Activated T-cell treated with anti-CD3 and anti-CD28 coated beads for 4 hours (primary cell): ENCODE measurements at regions not wholly inside any gene's neighbourhood (a gene's known extent, or its start where the extent isn't known, plus 50 kb on each side); places are given as distances from the start of the nearest gene placed in this dataset.

ENCODE experiments used
- DNase-seq: peaks from one replicate; pipeline ENCODE4 v3.0.0-alpha.2; 2020

- DNase-seq, result no peak
These were observed 376.6 kb upstream of the XYLT1 start for GRCh38 chr16:17847234-17847795.

DNA sequence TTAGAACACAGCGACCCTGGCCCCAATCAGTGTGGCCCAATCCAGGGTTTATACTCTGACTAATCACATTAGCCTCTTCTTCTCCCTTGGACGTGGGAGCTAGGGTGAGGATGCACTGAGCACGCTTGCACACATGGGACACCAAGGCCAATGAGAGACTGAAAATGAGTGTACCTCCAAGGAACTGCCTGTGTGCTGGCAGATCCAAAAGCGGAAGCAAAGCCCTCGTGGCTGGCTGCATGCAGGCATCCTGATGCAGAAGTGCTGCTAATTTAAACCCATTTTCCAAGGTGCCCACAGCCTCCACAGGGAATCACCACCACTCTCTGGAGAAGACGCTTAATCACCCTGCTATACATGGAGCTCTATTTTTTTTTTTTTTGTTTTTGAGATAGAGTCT lies 375.3 kb upstream of the XYLT1 start:
- DNase-seq, result no peak

DNA sequence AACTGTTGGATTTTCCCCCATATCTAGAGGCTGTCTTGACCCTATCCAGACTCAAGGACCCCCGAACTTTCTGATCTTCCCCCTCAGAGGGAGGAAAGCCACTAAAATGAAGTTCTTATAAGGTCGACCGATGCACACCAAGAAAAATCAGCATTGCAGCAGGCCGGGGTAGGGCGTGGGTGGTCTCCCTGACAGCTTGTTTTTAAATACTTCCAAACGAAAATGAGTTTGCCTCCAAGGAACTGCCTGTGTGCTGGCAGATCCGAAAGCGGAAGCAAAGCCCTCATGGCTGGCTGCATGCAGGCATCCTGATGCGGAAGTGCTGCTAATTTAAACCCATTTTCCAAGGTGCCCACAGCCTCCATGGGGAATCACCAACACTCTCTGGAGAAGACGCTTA lies 374.3 kb upstream of the XYLT1 start:
- DNase-seq, result no peak

DNA sequence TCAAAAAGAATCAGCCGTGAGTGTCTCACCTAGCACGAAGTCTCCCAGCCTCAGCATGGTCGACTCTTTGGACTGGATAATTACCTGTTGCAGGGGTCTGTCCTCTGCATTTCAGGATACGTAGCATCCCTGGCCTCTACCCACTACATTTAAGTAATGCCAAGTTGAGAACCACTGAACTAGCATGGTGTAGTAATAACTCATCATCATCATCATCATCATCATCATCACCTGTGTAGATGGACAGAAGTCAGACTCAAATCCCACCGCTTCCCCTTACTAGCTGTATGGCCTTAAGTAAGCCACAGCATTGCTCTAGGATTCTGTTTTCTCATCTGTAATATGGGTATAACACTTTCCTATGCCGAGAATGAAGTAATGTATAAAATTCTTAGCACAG lies 373.1 kb upstream of the XYLT1 start:
- DNase-seq, result no peak

GRCh38 chr16:17839907-17840306 lies 369.1 kb upstream of the XYLT1 start:
- no peak for DNase-seq

DNA sequence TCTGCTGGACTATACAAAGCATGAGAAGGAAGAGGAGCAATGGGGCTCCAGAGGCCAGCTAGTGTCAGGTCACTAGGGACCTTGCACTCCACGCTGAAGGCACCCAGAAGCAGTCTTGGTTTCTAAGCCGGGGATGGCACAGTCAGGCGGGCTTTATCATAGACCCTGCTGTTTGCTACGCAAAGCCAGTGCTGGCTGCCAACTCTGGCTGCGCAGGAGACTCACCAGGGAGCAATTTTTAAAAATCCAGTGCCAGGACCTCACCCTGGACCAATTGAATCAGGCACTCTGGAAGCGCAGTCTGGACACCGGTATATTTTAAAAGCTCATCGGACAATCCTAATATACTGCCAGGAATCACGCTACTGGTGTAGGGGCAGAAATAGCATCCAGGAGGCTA lies 368.5 kb upstream of the XYLT1 start:
- no peak for DNase-seq

GRCh38 chr16:17836868-17837602 lies 366.3 kb upstream of the XYLT1 start:
- no peak for DNase-seq

GRCh38 chr16:17835118-17835876 lies 364.5 kb upstream of the XYLT1 start:
- no peak for DNase-seq

- DNase-seq, result no peak
These were observed 362.0 kb upstream of the XYLT1 start for GRCh38 chr16:17832738-17833137.

DNA sequence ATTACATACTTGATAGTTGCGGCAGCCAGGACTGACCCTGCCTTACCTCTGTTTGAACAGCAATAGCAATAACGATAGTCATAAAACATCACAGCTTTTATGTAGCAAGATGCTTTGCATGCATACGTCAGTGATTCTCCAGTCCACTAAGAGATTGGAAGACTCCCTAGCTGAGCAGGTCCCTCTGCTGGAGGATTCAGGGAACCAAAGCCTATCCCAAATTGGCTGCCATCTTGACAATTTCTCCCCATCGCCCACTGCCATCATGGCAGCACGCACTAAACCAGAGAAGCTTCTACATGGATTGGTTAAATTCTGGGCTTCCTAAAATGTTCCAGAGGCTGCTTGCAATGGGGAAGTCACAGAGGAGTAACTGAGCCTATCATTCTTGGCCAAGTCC lies 360.6 kb upstream of the XYLT1 start:
- no peak for DNase-seq

DNA sequence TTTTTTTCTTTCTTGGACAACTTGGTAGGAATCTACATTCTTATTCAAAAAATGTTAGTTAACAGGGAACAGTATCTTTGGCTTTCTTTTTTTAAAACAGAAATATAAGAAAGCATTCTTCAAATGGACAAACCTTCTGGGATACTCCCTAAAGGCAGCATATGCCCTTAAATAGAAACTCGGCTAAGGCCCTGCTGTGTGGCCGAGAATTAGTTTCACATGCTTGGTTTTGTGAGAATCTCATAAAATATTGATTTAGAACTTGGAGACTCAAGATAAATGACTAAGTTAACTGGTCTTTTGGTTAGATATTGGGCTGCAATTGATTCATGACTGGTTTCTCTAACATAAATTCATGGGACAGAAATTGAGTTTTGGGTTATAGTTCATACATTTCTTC lies 359.9 kb upstream of the XYLT1 start:
- DNase-seq, result no peak

DNA sequence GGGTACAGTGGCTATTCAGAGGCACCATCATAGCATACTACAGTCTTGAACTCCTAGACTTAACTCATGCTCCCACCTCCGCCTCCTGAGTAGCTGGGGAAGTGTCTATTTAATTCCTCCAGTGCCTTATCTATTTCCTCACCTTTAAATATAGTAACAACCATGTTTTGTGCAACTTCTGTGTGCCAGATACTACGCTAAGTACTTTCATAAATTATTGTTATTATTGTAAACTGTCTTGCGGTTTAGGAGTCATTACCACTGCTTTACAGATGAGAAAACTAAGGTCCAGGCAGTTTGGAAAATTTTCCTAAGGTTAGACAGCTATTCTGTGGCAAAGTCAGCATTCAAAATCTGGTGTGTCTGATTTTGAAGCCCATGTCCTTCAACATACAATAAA lies 359.1 kb upstream of the XYLT1 start:
- DNase-seq, result no peak

GRCh38 chr16:17828012-17828411 lies 357.3 kb upstream of the XYLT1 start:
- DNase-seq, result no peak

- DNase-seq, result no peak
These were observed 356.6 kb upstream of the XYLT1 start for GRCh38 chr16:17827313-17827712.

GRCh38 chr16:17817943-17818342 lies 347.2 kb upstream of the XYLT1 start:
- DNase-seq, result no peak

GRCh38 chr16:17817260-17817659 lies 346.5 kb upstream of the XYLT1 start:
- DNase-seq, result no peak

DNA sequence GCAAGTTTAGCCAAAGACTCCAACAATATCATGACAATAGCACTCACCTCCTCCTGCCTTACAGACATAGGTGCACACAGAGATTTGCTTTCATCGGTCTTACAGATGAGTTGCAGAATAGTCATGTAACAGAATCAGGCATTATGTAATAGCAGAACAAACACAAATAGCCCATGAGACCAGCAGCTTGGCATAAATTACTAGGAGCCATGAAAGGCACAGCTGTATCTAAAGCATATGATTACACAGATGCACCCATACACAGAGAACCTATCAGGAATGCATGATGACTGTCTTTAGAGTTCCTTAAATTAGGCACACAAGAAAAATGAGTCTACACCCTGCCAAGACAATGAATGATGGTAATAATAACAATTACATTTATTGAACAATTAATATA lies 342.0 kb upstream of the XYLT1 start:
- DNase-seq, result no peak

DNA sequence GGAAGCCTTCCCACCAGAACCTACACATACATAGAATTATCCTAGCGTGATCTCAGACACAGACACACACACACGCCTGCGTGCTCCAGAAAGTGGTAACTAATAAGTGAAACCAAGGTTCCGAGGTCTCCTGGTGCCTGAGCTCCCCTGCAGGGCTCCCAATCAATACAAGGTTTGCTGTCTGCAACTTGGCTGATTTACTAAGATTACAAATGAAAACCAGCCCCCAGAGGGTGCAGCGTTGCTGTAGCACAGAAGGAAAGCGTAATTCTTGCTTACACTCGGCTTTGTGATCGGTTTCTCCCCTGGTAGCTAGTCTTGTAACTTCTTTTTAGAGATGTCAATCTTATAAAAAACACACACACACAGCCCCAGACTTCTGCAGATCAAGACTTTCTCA lies 334.1 kb upstream of the XYLT1 start:
- no peak for DNase-seq

DNA sequence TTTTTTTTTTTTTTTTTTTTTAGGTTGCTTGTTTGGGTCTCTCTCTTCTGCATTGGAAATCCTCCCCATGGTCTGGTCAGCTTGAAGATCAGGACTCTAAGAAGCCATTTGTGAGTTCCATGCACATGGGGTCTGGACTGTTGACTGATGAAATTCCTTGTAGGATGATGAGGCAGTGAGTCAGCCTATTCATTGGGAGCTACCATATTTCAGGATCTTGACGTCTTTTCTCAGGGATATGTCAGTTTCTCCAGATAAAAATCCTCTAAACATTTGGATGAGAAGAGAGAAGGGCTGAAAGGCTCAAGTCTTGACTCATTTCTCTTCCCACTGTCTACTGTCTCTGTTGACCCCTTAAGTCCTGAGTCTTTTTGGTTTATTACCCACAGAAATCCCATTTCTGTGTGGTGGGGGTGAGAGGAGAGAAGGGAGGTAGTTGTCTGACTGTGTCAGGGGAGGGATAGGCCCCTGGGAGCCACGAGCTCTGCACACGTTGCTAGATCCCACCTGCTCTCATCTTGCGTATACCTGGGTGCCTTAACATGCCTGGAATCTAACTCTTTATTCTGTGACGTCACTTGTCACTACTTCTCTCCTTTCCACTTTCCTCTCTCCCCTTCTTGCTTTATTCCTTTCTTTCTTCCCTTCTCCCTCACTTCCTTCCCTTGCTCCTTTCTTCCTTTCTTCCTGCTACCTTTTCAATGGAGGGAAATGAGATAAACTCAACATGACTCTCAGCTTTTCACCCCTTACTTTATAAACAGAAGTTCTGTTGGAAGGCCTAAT lies 333.1 kb upstream of the XYLT1 start:
- DNase-seq, result no peak

DNA sequence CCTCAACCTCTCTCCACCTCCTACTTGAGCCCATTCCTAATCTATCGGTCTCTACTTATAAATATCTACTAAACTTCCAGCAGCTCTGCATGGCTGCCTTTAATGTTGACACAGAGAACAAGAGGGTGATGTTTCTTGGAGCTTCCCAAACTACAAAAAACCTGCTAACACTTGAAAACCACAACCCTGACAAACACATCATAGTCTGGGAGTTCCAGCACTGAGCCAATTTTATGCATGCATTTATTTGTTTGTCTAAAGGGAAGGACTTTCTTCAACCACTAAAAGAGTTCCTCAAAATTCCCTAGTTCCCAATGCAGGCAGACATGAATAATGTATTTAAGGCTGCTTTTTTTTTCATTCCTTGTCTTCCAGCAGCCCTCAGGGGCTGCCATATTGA lies 331.8 kb upstream of the XYLT1 start:
- DNase-seq, result no peak

GRCh38 chr16:17801068-17801467 lies 330.3 kb upstream of the XYLT1 start:
- DNase-seq, result no peak

DNA sequence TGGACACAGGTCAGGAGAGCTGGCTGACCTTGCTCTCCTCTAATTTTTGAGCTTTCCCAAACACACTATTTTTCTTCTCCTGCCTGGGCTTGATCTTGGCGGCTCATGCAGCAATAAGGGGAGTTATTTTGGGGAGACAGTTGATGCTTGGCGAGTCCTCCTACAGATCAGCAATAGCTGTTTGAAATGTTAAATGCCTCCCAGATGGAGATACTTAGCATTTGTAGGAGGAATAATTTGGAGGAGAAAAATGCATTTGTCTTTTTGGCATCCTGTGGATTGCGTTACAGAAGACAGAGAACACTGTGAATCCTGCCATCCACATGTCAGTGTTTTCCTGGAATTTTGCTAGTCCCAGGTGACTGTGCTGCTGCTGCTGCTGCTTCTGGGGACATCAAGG lies 328.0 kb upstream of the XYLT1 start:
- no peak for DNase-seq

GRCh38 chr16:17793354-17793753 lies 322.6 kb upstream of the XYLT1 start:
- no peak for DNase-seq

GRCh38 chr16:17784073-17784472 lies 313.3 kb upstream of the XYLT1 start:
- DNase-seq, result no peak
